GM19238 (cell line): ENCODE measurements at regions not wholly inside any gene's neighbourhood (a gene's known extent, or its start where the extent isn't known, plus 50 kb on each side); places are given as distances from the start of the nearest gene placed in this dataset.
"Not testable (repeated sequence)": the region's sequence is repeated elsewhere in the genome, so short reads cannot be mapped to it uniquely, and the experiment has no call there.

Experiments used
- DNase-seq: peaks from one replicate; pipeline ENCODE4 v3.0.0; 2011; ENCODE audit warnings: low spot score; ENCODE audit not compliant: insufficient read length

GRCh38 chr2:90220623-90221299, 1529.3 kb downstream of the RPIA start:
- not testable (repeated sequence) for DNase-seq

- no peak for DNase-seq
These were observed 1529.8 kb downstream of the RPIA start for GRCh38 chr2:90221300-90221651.

GRCh38 chr2:90224767-90225166, 1533.3 kb downstream of the RPIA start:
- not testable (repeated sequence) for DNase-seq

- DNase-seq = not testable (repeated sequence)
These were observed 1535.1 kb downstream of the RPIA start for GRCh38 chr2:90226465-90227072.

GRCh38 chr2:90231199-90231598, 1539.7 kb downstream of the RPIA start:
- DNase-seq = not testable (repeated sequence)

GRCh38 chr2:90235452-90235851, 1544.0 kb downstream of the RPIA start:
- not testable (repeated sequence) for DNase-seq

- not testable (repeated sequence) for DNase-seq
These were observed 1546.5 kb downstream of the RPIA start for GRCh38 chr2:90237923-90238361.

GRCh38 chr2:90238505-90239230, 1547.2 kb downstream of the RPIA start:
- DNase-seq = not testable (repeated sequence)

- not testable (repeated sequence) for DNase-seq
These were observed 1548.3 kb downstream of the RPIA start for GRCh38 chr2:90239769-90240168.

GRCh38 chr2:90244902-90245765, 1553.7 kb downstream of the RPIA start:
- not testable (repeated sequence) for DNase-seq

GRCh38 chr2:90248400-90248799, 1556.9 kb downstream of the RPIA start:
- DNase-seq = not testable (repeated sequence)

- not testable (repeated sequence) for DNase-seq
These were observed 1558.9 kb downstream of the RPIA start for GRCh38 chr2:90250350-90250749.

GRCh38 chr2:90251576-90251975, 1560.1 kb downstream of the RPIA start:
- not testable (repeated sequence) for DNase-seq

GRCh38 chr2:90253306-90253705, 1561.8 kb downstream of the RPIA start:
- DNase-seq = not testable (repeated sequence)

GRCh38 chr2:90266888-90267287, 1575.4 kb downstream of the RPIA start:
- not testable (repeated sequence) for DNase-seq

- DNase-seq = not testable (repeated sequence)
These were observed 1596.3 kb downstream of the RPIA start for GRCh38 chr2:90287751-90288150.

GRCh38 chr2:90288396-90288795, 1596.9 kb downstream of the RPIA start:
- DNase-seq = not testable (repeated sequence)

- DNase-seq = not testable (repeated sequence)
These were observed 1598.0 kb downstream of the RPIA start for GRCh38 chr2:90289291-90289980.

- not testable (repeated sequence) for DNase-seq
These were observed 1599.2 kb downstream of the RPIA start for GRCh38 chr2:90290701-90291100.

GRCh38 chr2:90291168-90291883, 1599.9 kb downstream of the RPIA start:
- not testable (repeated sequence) for DNase-seq
